AG04450 (cell line): ENCODE measurements at regions not wholly inside any gene's neighbourhood (a gene's known extent, or its start where the extent isn't known, plus 50 kb on each side); places are given as distances from the start of the nearest gene placed in this dataset.
"Not testable (repeated sequence)": the region's sequence is repeated elsewhere in the genome, so short reads cannot be mapped to it uniquely, and the experiment has no call there.

Source experiments
- CTCF ChIA-PET: fragments of 300-600, 350-600 bp; formaldehyde crosslinking; extraction: SDS; loops from one replicate; lab custom pipeline; 2022; ENCODE audit warnings: antibody characterized with exemption, inconsistent platforms; lab: Charles Lee
- POLR2A ChIA-PET: fragments of 350-600 bp; formaldehyde crosslinking; extraction: SDS; loops from one replicate; lab custom pipeline; 2021; ENCODE audit warnings: antibody characterized with exemption, inconsistent platforms; lab: Yijun Ruan, JAX
- DNase-seq: peaks from one replicate; pipeline ENCODE4 v3.0.0-alpha.2; 2011; ENCODE audit warnings: low read depth, low spot score
- H3K27ac ChIP-seq: one replicate; pipeline ENCODE4 v1.5.1; 2012; ENCODE audit warnings: low read depth, low read length, control low read depth
- H3K27me3 ChIP-seq: one replicate; pipeline ENCODE4 v1.6.0; 2012; ENCODE audit warnings: low read length; ENCODE audit not compliant: control insufficient read depth, insufficient read depth
- H3K4me3 ChIP-seq: 2 replicates; pipeline ENCODE4 v1.5.1; 2011; ENCODE audit warnings: mild to moderate bottlenecking, low read depth, low read length, control low read depth
- H3K9me3 ChIP-seq: 2 replicates; pipeline ENCODE4 v1.5.1; 2012; ENCODE audit warnings: low read length; ENCODE audit not compliant: control insufficient read depth, insufficient read depth
- TF ChIP-seq, protein P1 (sequence below): IDR thresholded peaks from 2 replicates; pipeline ENCODE4 v1.5.1; 2011; ENCODE audit warnings: low read depth, low read length, control low read depth, inconsistent platforms

DNA sequence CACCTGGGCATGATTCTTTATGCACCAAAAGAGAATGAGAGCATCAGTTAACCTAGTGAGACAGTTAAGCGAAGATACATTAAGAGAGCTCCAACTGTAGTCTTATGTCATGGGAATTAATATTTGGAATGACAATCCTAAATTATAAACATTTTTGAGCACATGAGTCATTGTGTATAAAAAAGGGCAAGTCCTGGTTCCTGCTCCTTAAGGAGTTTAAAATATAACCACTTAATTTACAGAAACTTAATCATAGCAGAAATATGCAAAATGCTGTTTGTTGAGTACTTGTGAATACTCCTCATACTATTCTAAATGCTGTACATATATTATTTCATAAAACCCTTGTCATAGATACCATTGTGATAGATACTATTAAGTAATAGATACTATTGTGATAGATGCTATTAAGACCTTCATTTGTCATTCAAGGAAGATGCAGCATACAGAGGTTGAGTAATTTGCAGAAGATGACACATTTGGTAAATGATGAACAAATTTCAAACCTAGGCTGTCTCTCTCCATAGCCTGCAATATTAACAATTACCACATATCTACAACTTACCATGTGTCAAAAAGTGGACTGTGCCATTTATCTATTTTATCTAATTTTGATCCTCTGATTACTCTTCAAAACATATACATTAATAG lies 301.0 kb downstream of the TBC1D4 start:
- no peak overlapping the region for H3K4me3 ChIP-seq
- peaks cover 4% of the 10 kb centered on the region for H3K27me3 ChIP-seq
- POLR2A ChIA-PET = no interaction called here
- H3K9me3 ChIP-seq = peaks cover 12% of the 10 kb centered on the region; the same call in 1 of the 2 replicates
- CTCF ChIA-PET = no interaction called here
- TF ChIP-seq, protein P1, sequence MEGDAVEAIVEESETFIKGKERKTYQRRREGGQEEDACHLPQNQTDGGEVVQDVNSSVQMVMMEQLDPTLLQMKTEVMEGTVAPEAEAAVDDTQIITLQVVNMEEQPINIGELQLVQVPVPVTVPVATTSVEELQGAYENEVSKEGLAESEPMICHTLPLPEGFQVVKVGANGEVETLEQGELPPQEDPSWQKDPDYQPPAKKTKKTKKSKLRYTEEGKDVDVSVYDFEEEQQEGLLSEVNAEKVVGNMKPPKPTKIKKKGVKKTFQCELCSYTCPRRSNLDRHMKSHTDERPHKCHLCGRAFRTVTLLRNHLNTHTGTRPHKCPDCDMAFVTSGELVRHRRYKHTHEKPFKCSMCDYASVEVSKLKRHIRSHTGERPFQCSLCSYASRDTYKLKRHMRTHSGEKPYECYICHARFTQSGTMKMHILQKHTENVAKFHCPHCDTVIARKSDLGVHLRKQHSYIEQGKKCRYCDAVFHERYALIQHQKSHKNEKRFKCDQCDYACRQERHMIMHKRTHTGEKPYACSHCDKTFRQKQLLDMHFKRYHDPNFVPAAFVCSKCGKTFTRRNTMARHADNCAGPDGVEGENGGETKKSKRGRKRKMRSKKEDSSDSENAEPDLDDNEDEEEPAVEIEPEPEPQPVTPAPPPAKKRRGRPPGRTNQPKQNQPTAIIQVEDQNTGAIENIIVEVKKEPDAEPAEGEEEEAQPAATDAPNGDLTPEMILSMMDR = no peak
- no peak for DNase-seq
- H3K27ac ChIP-seq = no peak overlapping the region

DNA sequence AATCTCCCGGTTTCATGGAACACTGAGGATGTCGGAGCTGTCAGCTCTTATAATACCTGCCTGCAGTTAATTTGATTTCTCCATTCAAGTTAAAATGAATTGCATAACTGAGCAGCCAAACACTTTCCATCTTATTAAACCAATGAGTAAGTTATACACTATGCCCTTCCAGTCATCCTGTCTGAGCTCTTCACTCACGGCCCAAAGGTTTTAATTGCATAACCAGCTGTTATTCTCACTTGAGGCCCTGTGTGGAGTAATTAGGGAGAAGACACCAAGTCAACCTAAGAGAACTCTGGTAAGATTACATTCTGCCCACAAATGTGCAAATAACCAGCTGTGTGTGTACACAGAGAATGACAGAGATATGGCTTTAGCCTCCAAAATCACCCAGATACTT lies 303.5 kb downstream of the TBC1D4 start:
- POLR2A ChIA-PET = no interaction called here
- Histone ChIP-seq H3K9me3 (peaks cover under 1% of the 10 kb centered on the region; the same call in 1 of the 2 replicates), H3K27me3 (no peaks in the 10 kb centered on the region), H3K4me3 (no peak overlapping the region), H3K27ac (no peak overlapping the region)
- TF ChIP-seq, protein P1 = no peak
- CTCF ChIA-PET = no interaction called here
- no peak for DNase-seq

DNA sequence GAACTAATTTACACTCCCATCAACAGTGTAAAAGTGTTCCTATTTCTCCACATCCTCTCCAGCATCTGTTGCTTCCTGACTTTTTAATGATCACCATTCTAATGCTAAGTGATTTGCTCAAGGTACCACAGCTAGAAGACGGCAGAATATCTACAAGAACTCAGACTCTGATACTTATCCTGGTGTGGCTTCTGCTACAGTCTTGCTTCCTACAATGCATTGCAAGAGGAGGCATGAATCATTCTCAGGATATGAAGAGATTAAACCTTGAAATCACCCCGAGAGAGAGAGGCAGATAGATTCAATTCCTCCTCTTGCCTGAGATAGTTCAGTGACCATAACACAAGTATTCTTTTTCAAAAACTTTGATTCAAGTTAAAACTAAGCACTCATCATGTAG lies 306.4 kb downstream of the TBC1D4 start:
- POLR2A ChIA-PET = no interaction called here
- TF ChIP-seq, protein P1 = no peak
- CTCF ChIA-PET = no interaction called here
- no peak for DNase-seq
- Histone ChIP-seq H3K27me3 (no peaks in the 10 kb centered on the region), H3K4me3 (no peak overlapping the region), H3K9me3 (no peaks in the 10 kb centered on the region), H3K27ac (no peak overlapping the region)

DNA sequence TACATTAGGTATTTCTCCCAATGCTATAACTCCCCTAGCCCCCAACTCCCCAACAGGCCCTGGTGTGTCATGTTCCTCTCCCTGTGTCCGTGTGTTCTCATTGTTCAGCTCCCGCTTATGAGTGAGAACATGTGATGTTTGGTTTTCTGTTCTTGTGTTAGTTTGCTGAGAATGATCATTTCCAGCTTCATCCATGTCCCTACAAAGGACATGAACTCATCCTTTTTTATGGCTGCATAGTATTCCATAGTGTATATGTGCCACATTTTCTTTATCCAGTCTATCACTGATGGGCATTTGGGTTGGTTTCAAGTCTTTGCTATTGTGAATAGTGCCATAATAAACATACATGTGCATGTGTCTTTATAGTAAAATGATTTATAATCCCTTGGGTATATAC lies 306.9 kb downstream of the TBC1D4 start:
- CTCF ChIA-PET, H3K27ac ChIP-seq, H3K27me3 ChIP-seq, H3K9me3 ChIP-seq, DNase-seq, H3K4me3 ChIP-seq, POLR2A ChIA-PET: not testable (repeated sequence)

DNA sequence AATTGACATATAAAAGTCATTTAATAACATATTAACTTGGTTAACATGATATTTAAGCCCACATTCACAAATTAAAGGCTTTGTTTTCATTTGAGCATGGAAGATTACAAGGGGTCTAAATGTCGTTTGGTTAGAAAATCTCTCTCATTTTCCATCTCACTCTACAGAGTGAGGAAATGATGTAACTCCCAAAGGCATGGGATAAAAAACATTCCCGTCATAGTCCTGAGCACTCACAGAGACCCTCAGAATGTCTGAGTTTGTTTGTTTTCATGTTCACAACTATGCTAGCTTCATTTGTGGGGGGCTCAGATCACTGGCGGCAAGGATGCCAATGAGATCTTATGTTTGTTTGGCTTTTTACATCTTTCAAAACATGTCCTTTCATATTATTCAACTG lies 307.5 kb downstream of the TBC1D4 start:
- H3K4me3 ChIP-seq = no peak overlapping the region
- CTCF ChIA-PET = no interaction called here
- H3K27ac ChIP-seq = no peak overlapping the region
- no peaks in the 10 kb centered on the region for H3K9me3 ChIP-seq
- POLR2A ChIA-PET = no interaction called here
- no peaks in the 10 kb centered on the region for H3K27me3 ChIP-seq
- DNase-seq = no peak
- TF ChIP-seq, protein P1 = no peak
